Neural progenitor cell (in vitro differentiated cells): ENCODE measurements at regions not wholly inside any gene's neighbourhood (a gene's known extent, or its start where the extent isn't known, plus 50 kb on each side); places are given as distances from the start of the nearest gene placed in this dataset.

ENCODE experiments used
- DNase-seq: peaks from one replicate; pipeline ENCODE4 v3.0.0-alpha.2; 2016; ENCODE audit warnings: low spot score
- H2AFZ ChIP-seq: fragments of 200-600 bp; sonication (generic); replicated peaks from 2 replicates; pipeline ENCODE4 v1.6.1; 2016; ENCODE audit warnings: antibody characterized with exemption
- H3F3A ChIP-seq: fragments of 200-600 bp; sonication (generic); 2 replicates; pipeline ENCODE4 v1.6.1; 2016; ENCODE audit warnings: antibody characterized with exemption, low read depth
- H3K27ac ChIP-seq: fragments of 200-600 bp; sonication (generic); 2 replicates; pipeline ENCODE4 v1.5.1; 2016; ENCODE audit warnings: mild to moderate bottlenecking
- H3K27me3 ChIP-seq: fragments of 200-600 bp; sonication (generic); 2 replicates; pipeline ENCODE4 v1.6.1; 2016; ENCODE audit warnings: mild to moderate bottlenecking, moderate library complexity
- H3K36me3 ChIP-seq: fragments of 200-600 bp; sonication (generic); 2 replicates; pipeline ENCODE4 v1.5.1; 2016
- H3K4me1 ChIP-seq: fragments of 200-600 bp; sonication (generic); 2 replicates; pipeline ENCODE4 v1.6.1; 2016; ENCODE audit warnings: mixed run types
- H3K4me2 ChIP-seq: fragments of 200-600 bp; sonication (generic); 2 replicates; pipeline ENCODE4 v1.6.1; 2016
- H3K4me3 ChIP-seq: fragments of 200-600 bp; sonication (generic); 2 replicates; pipeline ENCODE4 v1.5.1; 2016
- H3K79me2 ChIP-seq: fragments of 200-600 bp; sonication (generic); 2 replicates; pipeline ENCODE4 v1.6.1; 2016; ENCODE audit warnings: low read depth
- H3K9ac ChIP-seq: fragments of 200-600 bp; sonication (generic); 2 replicates; pipeline ENCODE4 v1.6.1; 2016
- H3K9me3 ChIP-seq: fragments of 200-600 bp; sonication (generic); 2 replicates; pipeline ENCODE4 v1.5.1; 2016; ENCODE audit warnings: low read depth
- H4K20me1 ChIP-seq: fragments of 200-600 bp; sonication (generic); 2 replicates; pipeline ENCODE4 v1.6.1; 2016; ENCODE audit warnings: low read depth
- H3K27ac Mint-ChIP-seq: 3 replicates; pipeline ENCODE4 v1.8.0; 2021; ENCODE audit warnings: mixed read lengths
- H3K27me3 Mint-ChIP-seq: 2 replicates; pipeline ENCODE4 v1.8.0; 2022; ENCODE audit warnings: low read depth, mild to moderate bottlenecking, inconsistent platforms, moderate library complexity, mixed read lengths; ENCODE audit not compliant: insufficient read depth
- H3K36me3 Mint-ChIP-seq: 3 replicates; pipeline ENCODE4 v1.8.0; 2021; ENCODE audit warnings: mixed read lengths
- H3K4me1 Mint-ChIP-seq: 3 replicates; pipeline ENCODE4 v1.8.0; 2021; ENCODE audit warnings: mixed read lengths
- H3K4me3 Mint-ChIP-seq: 3 replicates; pipeline ENCODE4 v1.8.0; 2021; ENCODE audit warnings: mild to moderate bottlenecking, moderate library complexity, mixed read lengths
- H3K9me3 Mint-ChIP-seq: 3 replicates; pipeline ENCODE4 v1.8.0; 2020; ENCODE audit warnings: mixed read lengths
- CTCF ChIP-seq: fragments of 200-600 bp; sonication (generic); IDR thresholded peaks from 2 replicates; pipeline ENCODE4 v1.5.1; 2017; ENCODE audit warnings: antibody characterized with exemption, mild to moderate bottlenecking
- EZH2 ChIP-seq: fragments of 200-600 bp; sonication (generic); IDR thresholded peaks from 2 replicates; pipeline ENCODE4 v1.6.1; 2017; ENCODE audit warnings: antibody characterized with exemption, mild to moderate bottlenecking, moderate library complexity
- EZH2phosphoT487 ChIP-seq: fragments of 200-600 bp; sonication (generic); IDR thresholded peaks from 2 replicates; pipeline ENCODE4 v1.6.1; 2017; ENCODE audit warnings: antibody characterized with exemption

DNA sequence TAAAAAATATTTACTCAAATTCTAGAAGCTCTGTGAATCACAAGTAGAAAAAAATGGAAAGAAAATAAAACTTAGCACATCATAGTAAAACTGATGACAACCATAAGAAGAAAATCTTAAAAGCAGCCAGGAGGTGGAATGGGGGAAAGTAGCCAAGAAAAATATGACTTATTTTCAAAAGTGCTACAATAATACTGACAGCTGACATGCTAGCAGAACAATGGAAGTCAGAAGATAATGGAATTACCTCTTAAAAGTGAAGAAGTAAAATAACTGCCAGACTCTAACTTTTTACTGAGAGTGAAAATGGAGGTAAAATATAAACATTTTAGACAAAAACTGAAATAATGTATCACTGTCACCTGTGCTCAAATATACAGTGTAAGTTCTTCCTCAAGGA, 532.2 kb upstream of the SGCD start:
- Mint-ChIP-seq H3K4me1 (no peaks in the 10 kb centered on the region), H3K27me3 (no peaks in the 10 kb centered on the region)

GRCh38 chr5:155799308-155799707, 527.7 kb upstream of the SGCD start:
- H3K9me3 ChIP-seq, result peaks cover 9% of the 10 kb centered on the region
- Mint-ChIP-seq H3K4me1 (no peaks in the 10 kb centered on the region), H3K36me3 (no peaks in the 10 kb centered on the region), H3K27ac (no peak overlapping the region), H3K4me3 (no peak overlapping the region), H3K27me3 (no peaks in the 10 kb centered on the region), H3K9me3 (peaks cover 8% of the 10 kb centered on the region)
- H3K4me2 ChIP-seq, result no peak overlapping the region
- H3K27ac ChIP-seq, result no peak overlapping the region
- H2AFZ ChIP-seq, result no peak overlapping the region
- H3K4me3 ChIP-seq, result no peak overlapping the region
- H3K4me1 ChIP-seq, result no peaks in the 10 kb centered on the region
- H3K9ac ChIP-seq, result no peak overlapping the region
- H3K27me3 ChIP-seq, result no peaks in the 10 kb centered on the region
- no peak for DNase-seq
- H3F3A ChIP-seq, result no peaks in the 10 kb centered on the region
- TF ChIP-seq EZH2 (no peak), EZH2phosphoT487 (no peak), CTCF (no peak)
- no peaks in the 10 kb centered on the region for H4K20me1 ChIP-seq
- H3K36me3 ChIP-seq, result no peaks in the 10 kb centered on the region
- no peaks in the 10 kb centered on the region for H3K79me2 ChIP-seq

More for the DNA sequence above, 532.2 kb upstream of the SGCD start:
- Histone ChIP-seq H2AFZ (no peak overlapping the region), H3K27ac (no peak overlapping the region), H3K4me2 (no peak overlapping the region), H3K9ac (no peak overlapping the region), H3F3A (no peaks in the 10 kb centered on the region), H3K4me3 (no peak overlapping the region), H3K4me1 (no peaks in the 10 kb centered on the region), H3K9me3 (peaks cover 20% of the 10 kb centered on the region), H4K20me1 (no peaks in the 10 kb centered on the region), H3K36me3 (no peaks in the 10 kb centered on the region), H3K79me2 (no peaks in the 10 kb centered on the region), H3K27me3 (no peaks in the 10 kb centered on the region)
- H3K36me3 Mint-ChIP-seq, result no peaks in the 10 kb centered on the region
- no peak for DNase-seq
- peaks cover 22% of the 10 kb centered on the region for H3K9me3 Mint-ChIP-seq
- H3K27ac Mint-ChIP-seq, result no peak overlapping the region
- TF ChIP-seq EZH2phosphoT487 (no peak), EZH2 (no peak), CTCF (no peak)
- H3K4me3 Mint-ChIP-seq, result no peak overlapping the region

GRCh38 chr5:155807884-155808576, 518.9 kb upstream of the SGCD start:
- no peak overlapping the region for H3K4me2 ChIP-seq
- Mint-ChIP-seq H3K4me3 (no peak overlapping the region), H3K27me3 (no peaks in the 10 kb centered on the region), H3K36me3 (no peaks in the 10 kb centered on the region), H3K4me1 (no peaks in the 10 kb centered on the region), H3K9me3 (no peaks in the 10 kb centered on the region), H3K27ac (no peak overlapping the region)
- no peak for TF ChIP-seq CTCF
- TF ChIP-seq EZH2, result no peak
- no peak for TF ChIP-seq EZH2phosphoT487
- no peaks in the 10 kb centered on the region for H3F3A ChIP-seq
- no peak for DNase-seq
- no peak overlapping the region for H3K4me3 ChIP-seq
- no peaks in the 10 kb centered on the region for H3K27me3 ChIP-seq
- no peaks in the 10 kb centered on the region for H4K20me1 ChIP-seq
- no peaks in the 10 kb centered on the region for H3K79me2 ChIP-seq
- no peaks in the 10 kb centered on the region for H3K36me3 ChIP-seq
- no peaks in the 10 kb centered on the region for H3K4me1 ChIP-seq
- no peak overlapping the region for H3K27ac ChIP-seq
- H3K9ac ChIP-seq, result no peak overlapping the region
- H2AFZ ChIP-seq, result no peak overlapping the region
- no peaks in the 10 kb centered on the region for H3K9me3 ChIP-seq
